H1 (cell line): ENCODE measurements at regions not wholly inside any gene's neighbourhood (a gene's known extent, or its start where the extent isn't known, plus 50 kb on each side); places are given as distances from the start of the nearest gene placed in this dataset.

ENCODE experiments used
- BRCA1 ChIP-seq: IDR thresholded peaks from 2 replicates; pipeline ENCODE4 v1.6.1; 2012; ENCODE audit warnings: low read depth, low read length, improper control_type of control experiment
- CHD1 ChIP-seq: IDR thresholded peaks from 2 replicates; pipeline ENCODE4 v1.6.1; 2012; ENCODE audit warnings: low read depth, low read length, improper control_type of control experiment
- CTBP2 ChIP-seq: IDR thresholded peaks from 2 replicates; pipeline ENCODE4 v1.7.0; 2011; ENCODE audit warnings: borderline replicate concordance, mild to moderate bottlenecking, moderate library complexity, mixed read lengths, low read length; ENCODE audit not compliant: insufficient read depth, insufficient read length
- CTCF ChIP-seq, 3 experiments: IDR thresholded peaks; 1 replicate in 2 of 3; 2 replicates in 1 of 3; pipeline versions ENCODE4 v1.5.1 to v1.6.1; 2011; ENCODE audit warnings: low read length in 3 of 3, mild to moderate bottlenecking in 3 of 3, inconsistent platforms in 2 of 3, low read depth in 1 of 3, moderate library complexity in 1 of 3; ENCODE audit not compliant: insufficient read depth in 1 of 3; ENCODE audit errors: control extremely low read depth in 1 of 3
- E2F6 ChIP-seq: IDR thresholded peaks from 2 replicates; pipeline ENCODE4 v1.6.1; 2012; ENCODE audit warnings: inconsistent platforms
- EGR1 ChIP-seq: IDR thresholded peaks from 2 replicates; pipeline ENCODE4 v1.6.1; 2011; ENCODE audit warnings: low read depth, low read length, borderline replicate concordance
- GABPA ChIP-seq: IDR thresholded peaks from 2 replicates; pipeline ENCODE4 v1.6.1; 2011; ENCODE audit warnings: mild to moderate bottlenecking, low read length, moderate library complexity, borderline replicate concordance; ENCODE audit not compliant: insufficient read depth
- MAX ChIP-seq: IDR thresholded peaks from 2 replicates; pipeline ENCODE4 v1.6.1; 2012; ENCODE audit warnings: inconsistent platforms
- NRF1 ChIP-seq: IDR thresholded peaks from 2 replicates; pipeline ENCODE4 v1.6.1; 2011; ENCODE audit warnings: mild to moderate bottlenecking, low read depth, low read length, improper control_type of control experiment
- POLR2A ChIP-seq, 2 experiments: IDR thresholded peaks; 1 replicate in 1 of 2; 2 replicates in 1 of 2; pipeline ENCODE4 v1.6.1; 2011; ENCODE audit warnings: low read depth in 2 of 2, low read length in 2 of 2, mild to moderate bottlenecking in 2 of 2; ENCODE audit errors: control extremely low read depth in 1 of 2
- SUZ12 ChIP-seq: fragments of 200-600 bp; sonication (generic); IDR thresholded peaks from 2 replicates; pipeline ENCODE4 v1.6.1; 2012; ENCODE audit warnings: mild to moderate bottlenecking, inconsistent platforms, low read length, moderate library complexity, mixed read lengths
- ZNF274 ChIP-seq: IDR thresholded peaks from 2 replicates; pipeline ENCODE4 v1.7.0; 2012; ENCODE audit warnings: low read length, borderline replicate concordance; ENCODE audit errors: extremely low read depth

- no peak for TF ChIP-seq E2F6
- TF ChIP-seq CTCF (IDR thresholded peaks at IDR 0.05; ENCODE audit: control extremely low read depth in 1 of 3, insufficient read depth in 1 of 3, low read depth in 1 of 3, low read length in 3 of 3): no peak
- no peak for TF ChIP-seq POLR2A (IDR thresholded peaks at IDR 0.05; ENCODE audit: control extremely low read depth in 1 of 2, low read depth in 2 of 2, low read length in 2 of 2)
- no peak for TF ChIP-seq MAX
- no peak for TF ChIP-seq ZNF274
- no peak for TF ChIP-seq CTBP2
- no peak for TF ChIP-seq EGR1
- TF ChIP-seq NRF1: no peak
- TF ChIP-seq SUZ12: no peak
- TF ChIP-seq BRCA1: no peak
- TF ChIP-seq GABPA: no peak
- TF ChIP-seq CHD1: no peak
Measured at GRCh38 chr4:57445686-57446085, 335.5 kb upstream of the IGFBP7 start.
